ENCODE measurements at regions not wholly inside any gene's neighbourhood (a gene's known extent, or its start where the extent isn't known, plus 50 kb on each side); places are given as distances from the start of the nearest gene placed in this dataset.

GRCh38 chr12:9347328-9348127, 139.3 kb upstream of the PZP start:
- TF ChIP-seq, protein P1, sequence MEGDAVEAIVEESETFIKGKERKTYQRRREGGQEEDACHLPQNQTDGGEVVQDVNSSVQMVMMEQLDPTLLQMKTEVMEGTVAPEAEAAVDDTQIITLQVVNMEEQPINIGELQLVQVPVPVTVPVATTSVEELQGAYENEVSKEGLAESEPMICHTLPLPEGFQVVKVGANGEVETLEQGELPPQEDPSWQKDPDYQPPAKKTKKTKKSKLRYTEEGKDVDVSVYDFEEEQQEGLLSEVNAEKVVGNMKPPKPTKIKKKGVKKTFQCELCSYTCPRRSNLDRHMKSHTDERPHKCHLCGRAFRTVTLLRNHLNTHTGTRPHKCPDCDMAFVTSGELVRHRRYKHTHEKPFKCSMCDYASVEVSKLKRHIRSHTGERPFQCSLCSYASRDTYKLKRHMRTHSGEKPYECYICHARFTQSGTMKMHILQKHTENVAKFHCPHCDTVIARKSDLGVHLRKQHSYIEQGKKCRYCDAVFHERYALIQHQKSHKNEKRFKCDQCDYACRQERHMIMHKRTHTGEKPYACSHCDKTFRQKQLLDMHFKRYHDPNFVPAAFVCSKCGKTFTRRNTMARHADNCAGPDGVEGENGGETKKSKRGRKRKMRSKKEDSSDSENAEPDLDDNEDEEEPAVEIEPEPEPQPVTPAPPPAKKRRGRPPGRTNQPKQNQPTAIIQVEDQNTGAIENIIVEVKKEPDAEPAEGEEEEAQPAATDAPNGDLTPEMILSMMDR (IDR thresholded peaks at IDR 0.05; ENCODE audit: poor library complexity, severe bottlenecking), result no peak
- no peak for TF ChIP-seq TAF1 (IDR thresholded peaks at IDR 0.05; ENCODE audit: low read depth)
- TF ChIP-seq EZH2 (IDR thresholded peaks at IDR 0.05; ENCODE audit: borderline replicate concordance, insufficient read depth, low read length, poor library complexity, severe bottlenecking), result no peak
- no peak for TF ChIP-seq POLR2AphosphoS5 (IDR thresholded peaks at IDR 0.05)
- TF ChIP-seq MXI1 (conservative IDR thresholded peaks at IDR 0.05; ENCODE audit: poor library complexity, severe bottlenecking), result no peak
- no peak for TF ChIP-seq RAD21 (conservative IDR thresholded peaks at IDR 0.05)
- no peak for TF ChIP-seq EP300 (conservative IDR thresholded peaks at IDR 0.05; ENCODE audit: poor library complexity, severe bottlenecking)
- TF ChIP-seq, protein P2, sequence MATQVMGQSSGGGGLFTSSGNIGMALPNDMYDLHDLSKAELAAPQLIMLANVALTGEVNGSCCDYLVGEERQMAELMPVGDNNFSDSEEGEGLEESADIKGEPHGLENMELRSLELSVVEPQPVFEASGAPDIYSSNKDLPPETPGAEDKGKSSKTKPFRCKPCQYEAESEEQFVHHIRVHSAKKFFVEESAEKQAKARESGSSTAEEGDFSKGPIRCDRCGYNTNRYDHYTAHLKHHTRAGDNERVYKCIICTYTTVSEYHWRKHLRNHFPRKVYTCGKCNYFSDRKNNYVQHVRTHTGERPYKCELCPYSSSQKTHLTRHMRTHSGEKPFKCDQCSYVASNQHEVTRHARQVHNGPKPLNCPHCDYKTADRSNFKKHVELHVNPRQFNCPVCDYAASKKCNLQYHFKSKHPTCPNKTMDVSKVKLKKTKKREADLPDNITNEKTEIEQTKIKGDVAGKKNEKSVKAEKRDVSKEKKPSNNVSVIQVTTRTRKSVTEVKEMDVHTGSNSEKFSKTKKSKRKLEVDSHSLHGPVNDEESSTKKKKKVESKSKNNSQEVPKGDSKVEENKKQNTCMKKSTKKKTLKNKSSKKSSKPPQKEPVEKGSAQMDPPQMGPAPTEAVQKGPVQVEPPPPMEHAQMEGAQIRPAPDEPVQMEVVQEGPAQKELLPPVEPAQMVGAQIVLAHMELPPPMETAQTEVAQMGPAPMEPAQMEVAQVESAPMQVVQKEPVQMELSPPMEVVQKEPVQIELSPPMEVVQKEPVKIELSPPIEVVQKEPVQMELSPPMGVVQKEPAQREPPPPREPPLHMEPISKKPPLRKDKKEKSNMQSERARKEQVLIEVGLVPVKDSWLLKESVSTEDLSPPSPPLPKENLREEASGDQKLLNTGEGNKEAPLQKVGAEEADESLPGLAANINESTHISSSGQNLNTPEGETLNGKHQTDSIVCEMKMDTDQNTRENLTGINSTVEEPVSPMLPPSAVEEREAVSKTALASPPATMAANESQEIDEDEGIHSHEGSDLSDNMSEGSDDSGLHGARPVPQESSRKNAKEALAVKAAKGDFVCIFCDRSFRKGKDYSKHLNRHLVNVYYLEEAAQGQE (IDR thresholded peaks at IDR 0.05; ENCODE audit: borderline replicate concordance), result no peak
- no peak for TF ChIP-seq SMC3 (conservative IDR thresholded peaks at IDR 0.05; ENCODE audit: poor library complexity)
